GM19193 (cell line): ENCODE measurements at regions not wholly inside any gene's neighbourhood (a gene's known extent, or its start where the extent isn't known, plus 50 kb on each side); places are given as distances from the start of the nearest gene placed in this dataset.

ENCODE experiments used
- POLR2A ChIP-seq: IDR thresholded peaks from 4 replicates; pipeline ENCODE4 v1.6.1; 2011; ENCODE audit not compliant: insufficient read depth, insufficient read length; ENCODE audit errors: extremely low read depth

DNA sequence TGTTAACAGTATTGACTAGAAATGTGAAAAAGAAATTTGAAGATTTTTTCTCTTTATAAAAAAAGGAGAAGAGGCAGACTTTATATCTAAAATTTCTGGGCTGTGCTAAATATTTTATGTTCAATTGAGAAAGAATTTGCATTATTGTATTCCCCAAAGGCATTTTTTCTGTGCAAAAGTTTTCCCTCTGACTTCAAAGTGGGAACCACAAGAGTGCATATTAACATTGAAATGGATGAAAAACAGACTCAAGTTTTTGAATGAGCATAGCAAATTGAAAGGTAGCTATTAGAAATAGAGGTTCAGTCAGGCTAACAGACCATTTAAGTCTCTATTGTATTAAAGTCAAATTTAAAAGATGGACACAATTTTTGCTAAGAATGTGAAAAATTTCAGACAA, 95.2 kb downstream of the RASSF9 start:
- TF ChIP-seq POLR2A: no peak

DNA sequence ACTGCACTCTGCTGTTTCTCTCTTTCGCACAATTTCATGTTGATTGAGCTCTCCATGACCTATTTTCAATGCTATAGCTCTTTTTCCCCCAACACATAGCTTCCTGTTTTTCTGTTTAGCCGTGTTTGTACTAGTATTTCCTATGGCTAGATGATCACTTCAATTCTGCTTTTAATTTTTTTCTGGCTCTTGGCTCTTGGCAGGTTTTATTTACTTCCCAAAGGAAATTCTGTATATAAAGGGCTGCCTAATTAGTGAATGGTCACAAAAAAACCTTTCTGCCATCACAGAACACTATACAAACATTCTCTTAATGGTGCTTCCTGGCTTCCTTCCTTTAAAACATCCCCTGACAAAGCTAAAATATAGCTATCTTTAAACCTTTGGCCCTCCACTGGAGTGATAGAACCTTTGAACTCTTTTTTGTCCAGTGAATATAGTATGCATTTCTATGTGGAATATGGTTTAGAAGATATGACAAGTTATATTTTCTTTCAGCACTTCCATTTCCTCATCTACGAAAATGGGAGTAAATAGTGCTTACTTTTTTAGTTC, 88.2 kb downstream of the RASSF9 start:
- no peak for TF ChIP-seq POLR2A
